ENCODE measurements at regions not wholly inside any gene's neighbourhood (a gene's known extent, or its start where the extent isn't known, plus 50 kb on each side); places are given as distances from the start of the nearest gene placed in this dataset.
A peak's percentile ranks its signal among the peaks of the same experiment; 100 is the strongest.

GRCh38 chr13:94956417-94957110 lies 244.2 kb upstream of the SOX21 start:
- Mint-ChIP-seq H3K27ac (ENCODE audit: unreplicated experiment) (no peak overlapping the region), H3K36me3 (ENCODE audit: low read depth, unreplicated experiment) (no peaks in the 10 kb centered on the region), H3K27me3 (ENCODE audit: unreplicated experiment) (no peaks in the 10 kb centered on the region), H3K4me1 (ENCODE audit: unreplicated experiment) (no peaks in the 10 kb centered on the region), H3K4me3 (ENCODE audit: unreplicated experiment) (no peak overlapping the region), H3K9me3 (ENCODE audit: unreplicated experiment) (no peaks in the 10 kb centered on the region)
- DNase-seq (ENCODE audit: low spot score): no peak
- no peak for TF ChIP-seq CTCF (IDR thresholded peaks at IDR 0.05; ENCODE audit: unreplicated experiment)

- H3K27me3 Mint-ChIP-seq (ENCODE audit: unreplicated experiment): no peaks in the 10 kb centered on the region
- H3K4me3 Mint-ChIP-seq (ENCODE audit: unreplicated experiment): no peak overlapping the region
- H3K9me3 Mint-ChIP-seq (ENCODE audit: unreplicated experiment): no peaks in the 10 kb centered on the region
- peaks cover 6% of the 10 kb centered on the region for H3K4me1 Mint-ChIP-seq (ENCODE audit: unreplicated experiment)
- H3K36me3 Mint-ChIP-seq (ENCODE audit: low read depth, unreplicated experiment): no peaks in the 10 kb centered on the region
- no peak overlapping the region for H3K27ac Mint-ChIP-seq (ENCODE audit: unreplicated experiment)
- TF ChIP-seq CTCF (IDR thresholded peaks at IDR 0.05; ENCODE audit: unreplicated experiment): no peak
- no peak for DNase-seq (ENCODE audit: low spot score)
Measured at GRCh38 chr13:94952787-94953186, 240.4 kb upstream of the SOX21 start.

- Mint-ChIP-seq H3K9me3 (ENCODE audit: unreplicated experiment) (no peaks in the 10 kb centered on the region), H3K36me3 (ENCODE audit: low read depth, unreplicated experiment) (no peaks in the 10 kb centered on the region), H3K27ac (ENCODE audit: unreplicated experiment) (no peak overlapping the region), H3K4me1 (ENCODE audit: unreplicated experiment) (peaks cover 6% of the 10 kb centered on the region), H3K27me3 (ENCODE audit: unreplicated experiment) (no peaks in the 10 kb centered on the region), H3K4me3 (ENCODE audit: unreplicated experiment) (no peak overlapping the region)
- peak; percentile 6 for DNase-seq (ENCODE audit: low spot score)
- TF ChIP-seq CTCF (IDR thresholded peaks at IDR 0.05; ENCODE audit: unreplicated experiment): no peak
Measured at GRCh38 chr13:94950303-94950702, 238.0 kb upstream of the SOX21 start.

- Mint-ChIP-seq H3K4me1 (ENCODE audit: unreplicated experiment) (peaks cover 6% of the 10 kb centered on the region), H3K27me3 (ENCODE audit: unreplicated experiment) (no peaks in the 10 kb centered on the region), H3K4me3 (ENCODE audit: unreplicated experiment) (no peak overlapping the region), H3K27ac (ENCODE audit: unreplicated experiment) (no peak overlapping the region), H3K9me3 (ENCODE audit: unreplicated experiment) (no peaks in the 10 kb centered on the region), H3K36me3 (ENCODE audit: low read depth, unreplicated experiment) (no peaks in the 10 kb centered on the region)
- TF ChIP-seq CTCF (IDR thresholded peaks at IDR 0.05; ENCODE audit: unreplicated experiment): no peak
- DNase-seq (ENCODE audit: low spot score): no peak
Measured at GRCh38 chr13:94947965-94948371, 235.6 kb upstream of the SOX21 start.

- Mint-ChIP-seq H3K27ac (ENCODE audit: unreplicated experiment) (no peak overlapping the region), H3K27me3 (ENCODE audit: unreplicated experiment) (no peaks in the 10 kb centered on the region), H3K36me3 (ENCODE audit: low read depth, unreplicated experiment) (no peaks in the 10 kb centered on the region), H3K4me3 (ENCODE audit: unreplicated experiment) (no peak overlapping the region), H3K9me3 (ENCODE audit: unreplicated experiment) (no peaks in the 10 kb centered on the region), H3K4me1 (ENCODE audit: unreplicated experiment) (peaks cover 6% of the 10 kb centered on the region)
- TF ChIP-seq CTCF (IDR thresholded peaks at IDR 0.05; ENCODE audit: unreplicated experiment): no peak
- no peak for DNase-seq (ENCODE audit: low spot score)
Measured at GRCh38 chr13:94947392-94947791, 235.0 kb upstream of the SOX21 start.

Data from endothelial cell (in vitro differentiated cells).